Stimulated activated naive B cell treated with anti-CD40 and anti-IgM and Interleukin-4, amounts not matched to agents 10 μg/mL and 1 μg/mL and 100 μg/mL, for 72 hours (primary cell): ENCODE measurements at regions not wholly inside any gene's neighbourhood (a gene's known extent, or its start where the extent isn't known, plus 50 kb on each side); places are given as distances from the start of the nearest gene placed in this dataset.
"Not testable (repeated sequence)": the region's sequence is repeated elsewhere in the genome, so short reads cannot be mapped to it uniquely, and the experiment has no call there.

Source experiments
- ATAC-seq, 2 donors: fragments of 150-1000 bp; cut with Tn5 transposase; replicated peaks; 2 replicates each; pipeline ENCODE4 v1.10.0; 2021; ENCODE audit warnings: moderate library complexity in 1 of 2
- DNase-seq: peaks from one replicate; pipeline ENCODE4 v3.0.0; 2021
- H3K27ac Mint-ChIP-seq: one replicate; pipeline ENCODE4 v1.8.0; 2022; ENCODE audit warnings: mild to moderate bottlenecking, mixed read lengths
- H3K27me3 Mint-ChIP-seq, 2 donors: one replicate each; pipeline ENCODE4 v1.8.0; 2022; ENCODE audit warnings: mixed read lengths in 2 of 2
- H3K36me3 Mint-ChIP-seq, 2 donors: one replicate each; pipeline ENCODE4 v1.8.0; 2022; ENCODE audit warnings: mixed read lengths in 2 of 2, mild to moderate bottlenecking in 1 of 2
- H3K4me1 Mint-ChIP-seq, 2 donors: one replicate each; pipeline ENCODE4 v1.8.0; 2022; ENCODE audit warnings: mixed read lengths in 2 of 2, mild to moderate bottlenecking in 1 of 2
- H3K4me3 Mint-ChIP-seq, 2 donors: one replicate each; pipeline ENCODE4 v1.8.0; 2022; ENCODE audit warnings: mild to moderate bottlenecking in 2 of 2, mixed read lengths in 2 of 2, moderate library complexity in 1 of 2
- H3K9me3 Mint-ChIP-seq, 2 donors: one replicate each; pipeline ENCODE4 v1.8.0; 2022; ENCODE audit warnings: mixed read lengths in 2 of 2, mild to moderate bottlenecking in 1 of 2

DNA sequence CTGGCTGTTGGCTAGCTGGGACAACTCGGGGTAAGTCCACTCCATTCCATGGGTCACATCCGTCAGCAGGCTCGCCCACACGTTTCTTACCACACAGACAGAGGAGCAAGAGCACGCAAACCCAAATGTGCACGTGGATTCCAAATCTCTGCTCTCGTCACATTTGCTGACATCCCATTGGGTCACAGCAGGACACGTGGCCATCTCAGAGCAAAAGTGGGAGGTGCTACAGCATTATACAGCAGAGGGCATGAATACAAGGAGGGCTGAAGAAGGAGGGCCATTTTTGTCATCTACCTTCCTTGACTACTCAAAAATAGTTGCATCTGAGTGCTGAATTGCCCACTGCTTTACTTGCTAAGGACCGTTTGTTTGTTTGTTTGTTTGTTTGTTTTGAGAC, 84.7 kb downstream of the RBBP6 start:
- ATAC-seq (no peak), DNase-seq (no peak)
- H3K4me1 Mint-ChIP-seq = no peaks in the 10 kb centered on the region
- no peaks in the 10 kb centered on the region for H3K9me3 Mint-ChIP-seq
- H3K4me3 Mint-ChIP-seq = no peak overlapping the region
- H3K27me3 Mint-ChIP-seq = peaks cover 5 to 8% of the 10 kb centered on the region in 2 donors
- no peaks in the 10 kb centered on the region for H3K36me3 Mint-ChIP-seq
- H3K27ac Mint-ChIP-seq = no peak overlapping the region

DNA sequence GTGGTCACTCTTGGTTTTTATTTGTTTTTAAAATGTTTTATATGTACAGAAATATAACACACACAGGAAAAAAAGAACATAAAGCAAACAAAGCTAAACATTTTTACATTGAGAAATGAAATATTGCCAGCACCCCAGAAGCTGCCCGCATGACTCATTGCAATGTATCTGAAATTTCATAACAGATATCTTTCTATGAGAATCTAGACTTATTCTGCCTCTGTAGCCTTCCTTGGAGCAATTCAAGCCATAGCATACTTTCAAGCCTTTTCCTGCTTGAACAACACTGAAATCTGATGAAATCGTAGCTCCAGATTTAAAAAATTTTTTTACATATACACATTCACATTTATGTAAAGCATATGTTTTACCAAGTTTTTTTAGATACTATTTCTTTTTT, 86.9 kb downstream of the RBBP6 start:
- H3K27ac Mint-ChIP-seq = no peak overlapping the region
- H3K27me3 Mint-ChIP-seq = peaks cover 13 to 14% of the 10 kb centered on the region in 2 donors
- no peak overlapping the region for H3K4me3 Mint-ChIP-seq
- H3K4me1 Mint-ChIP-seq = no peaks in the 10 kb centered on the region
- DNase-seq (no peak), ATAC-seq (no peak)
- no peaks in the 10 kb centered on the region for H3K36me3 Mint-ChIP-seq
- H3K9me3 Mint-ChIP-seq = peaks cover 4 to 8% of the 10 kb centered on the region in 2 donors

DNA sequence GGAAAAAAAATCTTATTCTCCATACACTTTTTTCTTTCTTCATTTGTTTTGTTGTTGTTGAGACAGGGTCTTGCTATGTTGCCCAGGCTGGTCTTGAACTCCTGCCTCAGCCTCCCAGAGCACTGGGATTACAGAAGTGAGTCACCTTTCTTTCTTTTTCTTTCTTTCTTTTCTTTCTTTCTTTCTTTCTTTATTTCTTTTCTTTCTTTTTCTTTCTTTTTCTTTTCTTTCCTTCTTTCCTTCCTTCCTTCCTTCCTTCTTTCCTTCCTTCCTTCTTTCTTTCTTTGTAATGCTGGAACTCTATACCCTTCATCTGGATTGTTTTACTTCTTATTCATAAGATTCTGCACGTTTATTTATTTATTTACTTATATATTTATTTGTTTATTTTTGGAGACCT, 94.5 kb upstream of the TNRC6A start:
- ATAC-seq (no peak), DNase-seq (no peak)
- Mint-ChIP-seq H3K9me3 (peaks cover 4 to 8% of the 10 kb centered on the region in 2 donors), H3K4me3 (no peak overlapping the region), H3K27ac (no peak overlapping the region), H3K27me3 (peaks cover 30 to 49% of the 10 kb centered on the region in 2 donors), H3K36me3 (no peaks in the 10 kb centered on the region), H3K4me1 (no peaks in the 10 kb centered on the region)

DNA sequence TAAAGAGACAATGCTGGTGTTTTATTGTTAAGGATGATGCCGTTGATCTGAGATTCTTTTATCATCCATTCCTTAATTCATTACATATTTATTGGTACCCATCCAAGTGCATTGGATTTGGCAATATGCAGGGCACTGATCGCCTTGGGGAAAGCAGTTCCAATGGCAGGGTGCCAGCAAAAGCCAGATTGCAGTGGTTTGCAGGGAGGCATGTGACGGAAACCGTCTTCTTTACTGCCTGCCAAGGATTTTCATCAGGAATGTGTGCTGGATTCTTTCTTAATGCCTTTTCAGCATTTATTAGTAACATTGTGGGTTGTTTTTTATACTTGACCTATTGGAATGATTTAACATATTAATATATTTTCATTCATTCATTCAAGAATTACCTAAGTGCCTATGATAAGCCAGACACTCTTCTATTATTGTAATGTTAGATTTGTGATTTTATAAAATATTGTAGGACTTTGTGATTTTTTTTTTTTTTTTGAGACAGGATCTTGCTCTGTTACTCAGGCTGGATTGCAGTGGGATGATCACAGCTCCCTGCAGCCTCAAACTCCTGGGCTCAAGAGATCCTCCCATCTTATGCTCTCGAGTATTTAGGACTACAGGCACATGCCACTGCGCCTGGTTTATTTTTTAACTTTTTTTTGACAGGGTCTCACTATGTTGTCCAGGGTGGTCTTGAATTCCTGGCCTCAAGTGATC, 93.4 kb upstream of the TNRC6A start:
- H3K4me3 Mint-ChIP-seq = no peak overlapping the region
- H3K36me3 Mint-ChIP-seq = no peaks in the 10 kb centered on the region
- H3K9me3 Mint-ChIP-seq = no peaks in the 10 kb centered on the region
- H3K27me3 Mint-ChIP-seq = peaks cover 19 to 39% of the 10 kb centered on the region in 2 donors
- DNase-seq (no peak), ATAC-seq (no peak)
- no peak overlapping the region for H3K27ac Mint-ChIP-seq
- H3K4me1 Mint-ChIP-seq = no peaks in the 10 kb centered on the region

DNA sequence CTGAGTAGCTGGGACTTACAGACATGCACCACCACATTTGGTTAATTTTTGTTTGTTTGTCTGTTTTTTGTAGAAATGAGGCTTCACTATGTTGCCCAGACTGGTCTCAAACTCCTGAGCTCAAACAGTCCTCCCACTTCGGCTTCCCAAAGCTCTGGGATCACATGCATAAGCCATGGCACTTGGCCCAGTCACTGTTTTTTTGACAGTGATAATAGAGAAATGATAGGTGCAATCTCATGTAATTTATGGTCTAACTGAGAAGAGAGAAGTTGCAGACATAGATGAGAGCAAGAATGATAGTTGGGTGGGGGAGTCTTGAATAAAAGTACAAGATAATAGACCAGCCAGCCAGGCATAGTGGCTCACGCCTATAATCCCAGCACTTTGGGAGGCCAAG, 89.7 kb upstream of the TNRC6A start:
- no peaks in the 10 kb centered on the region for H3K9me3 Mint-ChIP-seq
- no peak for DNase-seq
- H3K4me3 Mint-ChIP-seq = no peak overlapping the region
- no peak for ATAC-seq
- no peak overlapping the region for H3K27ac Mint-ChIP-seq
- H3K4me1 Mint-ChIP-seq = no peaks in the 10 kb centered on the region
- H3K36me3 Mint-ChIP-seq = no peaks in the 10 kb centered on the region
- H3K27me3 Mint-ChIP-seq = peaks cover 17 to 31% of the 10 kb centered on the region in 2 donors

DNA sequence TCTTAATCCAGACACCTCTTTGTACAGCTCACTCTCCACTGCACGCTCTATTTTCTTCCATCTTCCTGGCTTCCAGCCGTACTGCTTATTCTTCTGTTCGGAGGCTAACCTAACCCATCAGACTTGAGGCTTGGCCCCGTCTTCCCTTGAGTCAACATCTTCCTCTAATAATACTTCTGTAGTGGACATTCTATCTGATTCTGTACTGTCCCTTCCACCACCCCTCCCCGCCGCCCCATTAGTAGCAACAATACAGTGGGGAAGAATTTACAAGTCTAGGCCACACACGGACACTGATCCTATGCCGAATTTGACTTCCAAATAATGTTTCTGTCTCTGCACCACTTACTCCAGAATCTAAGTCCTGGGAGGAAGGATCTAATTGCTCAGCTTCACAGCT, 86.0 kb upstream of the TNRC6A start:
- Mint-ChIP-seq H3K27ac (no peak overlapping the region), H3K4me1 (no peaks in the 10 kb centered on the region), H3K9me3 (no peaks in the 10 kb centered on the region), H3K27me3 (peaks cover 11 to 12% of the 10 kb centered on the region in 2 donors), H3K4me3 (no peak overlapping the region), H3K36me3 (no peaks in the 10 kb centered on the region)
- DNase-seq (no peak), ATAC-seq (no peak)

DNA sequence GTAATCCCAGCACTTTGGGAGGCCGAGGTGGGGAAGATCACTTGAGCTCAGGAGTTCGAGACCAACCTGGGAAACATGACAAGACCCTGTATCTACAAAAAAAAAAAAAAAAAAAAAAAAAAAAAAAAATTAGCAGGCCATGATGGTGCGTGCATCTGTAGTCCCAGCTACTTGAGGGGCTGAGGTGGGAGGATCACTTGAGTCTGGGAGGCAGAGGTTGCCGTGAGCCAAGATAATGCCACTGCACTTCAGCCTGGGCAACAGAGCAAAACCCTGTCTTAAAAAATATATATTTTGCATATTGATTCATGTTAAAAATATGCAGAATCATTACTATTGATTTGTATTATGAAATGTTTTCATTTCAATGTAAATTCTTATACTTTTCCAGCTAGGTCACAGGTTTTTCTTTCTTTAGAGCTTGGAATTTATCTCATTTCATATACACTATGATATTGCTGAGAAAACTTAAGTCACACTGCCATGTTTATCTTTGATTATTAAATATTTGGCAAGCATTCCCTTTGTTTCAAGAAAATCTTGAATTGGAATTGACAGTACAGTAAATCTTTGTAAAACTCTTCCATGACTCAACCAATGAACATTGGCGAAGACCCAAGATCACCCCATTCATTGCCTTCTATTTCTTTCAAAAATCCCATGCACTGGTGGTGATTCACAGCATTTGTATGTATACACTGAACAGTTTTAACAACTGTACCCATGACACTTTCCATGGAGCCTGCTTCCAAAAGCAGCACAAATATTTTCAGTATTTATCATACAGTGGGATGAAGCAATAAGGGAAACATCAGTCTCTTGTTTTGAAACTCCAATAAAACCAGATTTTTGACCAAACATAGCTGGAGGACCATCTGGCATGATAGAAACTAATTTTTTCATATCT, 83.5 kb upstream of the TNRC6A start:
- DNase-seq (no peak), ATAC-seq (no peak)
- no peaks in the 10 kb centered on the region for H3K9me3 Mint-ChIP-seq
- H3K4me1 Mint-ChIP-seq = no peaks in the 10 kb centered on the region
- no peak overlapping the region for H3K4me3 Mint-ChIP-seq
- H3K36me3 Mint-ChIP-seq = no peaks in the 10 kb centered on the region
- H3K27ac Mint-ChIP-seq = no peak overlapping the region
- H3K27me3 Mint-ChIP-seq = peaks cover 11 to 12% of the 10 kb centered on the region in 2 donors

DNA sequence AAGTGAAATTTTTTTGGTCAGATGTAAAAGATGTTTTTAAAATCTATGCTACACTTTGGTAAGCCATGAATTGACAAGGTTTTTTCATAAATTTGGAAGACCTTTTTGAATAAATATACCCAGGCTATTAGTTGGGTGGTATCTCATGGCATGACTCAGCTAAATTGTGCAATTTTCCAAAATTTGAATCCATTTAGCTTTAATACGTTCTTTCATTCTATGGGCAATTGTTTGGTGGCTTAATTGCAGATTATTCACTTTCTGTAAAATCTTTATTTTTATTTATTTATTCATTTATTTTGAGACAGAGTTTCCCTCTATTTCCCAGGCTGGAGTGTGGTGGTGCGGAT, 82.8 kb upstream of the TNRC6A start:
- H3K9me3 Mint-ChIP-seq = no peaks in the 10 kb centered on the region
- DNase-seq (no peak), ATAC-seq (no peak)
- H3K27ac Mint-ChIP-seq = no peak overlapping the region
- no peak overlapping the region for H3K4me3 Mint-ChIP-seq
- H3K36me3 Mint-ChIP-seq = no peaks in the 10 kb centered on the region
- H3K4me1 Mint-ChIP-seq = no peaks in the 10 kb centered on the region
- peaks cover 11% of the 10 kb centered on the region in 2 donors for H3K27me3 Mint-ChIP-seq

DNA sequence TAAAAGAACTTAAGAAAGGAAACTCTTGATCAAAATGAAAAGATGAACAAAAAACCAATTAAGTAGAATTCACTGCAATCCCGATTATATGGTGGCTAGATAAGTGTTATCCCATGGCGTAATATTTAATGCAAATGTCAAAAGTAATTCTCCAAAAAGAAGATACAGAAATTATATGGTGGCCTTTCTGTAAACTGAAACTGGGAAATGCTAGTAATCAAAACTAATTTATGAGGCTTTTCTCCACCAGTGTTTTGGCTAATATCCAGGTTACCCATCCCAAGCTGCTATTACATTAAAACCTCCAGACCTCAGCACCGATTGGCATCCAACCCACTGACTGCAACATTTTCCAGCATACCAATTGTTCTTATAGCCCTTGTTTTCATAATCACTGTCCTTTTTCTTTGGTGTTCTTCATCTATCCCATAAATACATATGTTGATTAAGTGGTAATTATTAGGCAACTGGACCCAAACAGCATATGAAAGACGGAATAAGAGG, 77.2 kb upstream of the TNRC6A start:
- H3K4me3 Mint-ChIP-seq = no peak overlapping the region
- no peak for ATAC-seq

DNA sequence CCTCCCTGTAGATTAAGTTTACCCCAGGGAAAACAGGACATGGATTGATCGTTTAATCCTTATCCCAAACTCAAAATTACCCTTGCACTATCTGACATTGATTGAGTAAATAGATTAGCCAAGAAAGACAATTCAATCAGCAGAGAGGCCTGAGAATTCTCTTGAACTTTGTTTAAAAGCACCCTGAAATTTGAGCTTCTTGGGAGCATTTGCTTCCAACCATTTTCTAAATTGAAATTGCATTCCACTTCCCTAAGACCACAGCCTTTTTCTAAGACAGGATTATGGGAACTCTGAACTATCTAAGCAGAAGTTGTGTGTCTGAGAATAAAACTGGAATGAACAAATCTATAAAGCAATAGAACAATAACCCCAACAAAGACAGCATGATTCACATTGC, 76.6 kb upstream of the TNRC6A start:
- Mint-ChIP-seq H3K9me3 (no peaks in the 10 kb centered on the region), H3K27me3 (peaks cover 8 to 14% of the 10 kb centered on the region in 2 donors), H3K4me1 (no peaks in the 10 kb centered on the region), H3K36me3 (no peaks in the 10 kb centered on the region), H3K27ac (no peak overlapping the region), H3K4me3 (no peak overlapping the region)
- DNase-seq (no peak), ATAC-seq (no peak)

More for the DNA sequence above, 77.2 kb upstream of the TNRC6A start:
- Mint-ChIP-seq H3K27me3 (peaks cover 8 to 14% of the 10 kb centered on the region in 2 donors), H3K36me3 (no peaks in the 10 kb centered on the region), H3K4me1 (no peaks in the 10 kb centered on the region), H3K9me3 (no peaks in the 10 kb centered on the region), H3K27ac (no peak overlapping the region)
- no peak for DNase-seq

DNA sequence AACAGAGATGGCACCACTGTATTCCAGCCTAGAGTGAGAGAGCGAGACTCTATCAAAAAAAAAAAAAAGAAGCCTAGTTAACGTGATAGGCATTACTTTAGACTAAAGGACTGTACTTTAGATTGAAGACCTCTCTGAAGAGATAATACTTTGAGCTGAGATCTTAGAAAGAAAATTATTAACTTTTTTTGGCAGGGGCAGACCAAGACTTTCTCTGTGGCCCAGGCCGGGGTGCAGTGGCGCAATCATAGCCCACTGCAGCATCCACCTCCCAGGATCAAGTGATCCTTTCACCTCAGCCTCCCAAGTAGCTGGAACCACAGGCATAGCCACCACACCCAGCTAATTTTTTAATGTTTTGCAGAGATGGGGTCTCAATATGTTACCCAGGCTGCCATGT, 75.7 kb upstream of the TNRC6A start:
- Mint-ChIP-seq H3K9me3 (no peaks in the 10 kb centered on the region), H3K4me1 (peaks cover 0 to 2% of the 10 kb centered on the region in 2 donors), H3K4me3 (no peak overlapping the region), H3K27me3 (peaks cover 5 to 14% of the 10 kb centered on the region in 2 donors), H3K36me3 (no peaks in the 10 kb centered on the region), H3K27ac (no peak overlapping the region)
- DNase-seq (no peak), ATAC-seq (no peak)

DNA sequence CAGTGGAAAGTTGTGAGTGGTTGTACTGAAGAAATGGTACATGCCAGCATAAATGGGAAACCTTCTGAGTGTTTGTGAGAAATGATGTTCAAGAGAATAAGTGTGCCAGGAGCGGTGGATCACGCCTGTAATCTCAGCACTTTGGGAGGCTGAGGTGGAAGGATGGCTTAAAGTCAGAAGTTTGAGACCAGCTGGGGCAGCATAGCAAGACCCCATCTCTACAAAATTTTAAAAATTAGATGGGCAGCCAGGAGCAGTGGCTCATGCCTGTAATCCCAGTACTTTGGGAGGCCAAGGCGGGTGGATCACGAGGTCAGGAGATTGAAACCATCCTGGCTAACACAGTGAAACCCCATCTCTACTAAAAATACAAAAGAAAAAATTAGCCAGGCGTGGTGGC, 63.5 kb upstream of the TNRC6A start:
- ATAC-seq, H3K9me3 Mint-ChIP-seq, H3K27me3 Mint-ChIP-seq, DNase-seq, H3K36me3 Mint-ChIP-seq, H3K4me3 Mint-ChIP-seq: not testable (repeated sequence)
- peak overlapping the region; percentile 77 for H3K27ac Mint-ChIP-seq
- peaks cover 42 to 74% of the 10 kb centered on the region in 2 donors for H3K4me1 Mint-ChIP-seq

DNA sequence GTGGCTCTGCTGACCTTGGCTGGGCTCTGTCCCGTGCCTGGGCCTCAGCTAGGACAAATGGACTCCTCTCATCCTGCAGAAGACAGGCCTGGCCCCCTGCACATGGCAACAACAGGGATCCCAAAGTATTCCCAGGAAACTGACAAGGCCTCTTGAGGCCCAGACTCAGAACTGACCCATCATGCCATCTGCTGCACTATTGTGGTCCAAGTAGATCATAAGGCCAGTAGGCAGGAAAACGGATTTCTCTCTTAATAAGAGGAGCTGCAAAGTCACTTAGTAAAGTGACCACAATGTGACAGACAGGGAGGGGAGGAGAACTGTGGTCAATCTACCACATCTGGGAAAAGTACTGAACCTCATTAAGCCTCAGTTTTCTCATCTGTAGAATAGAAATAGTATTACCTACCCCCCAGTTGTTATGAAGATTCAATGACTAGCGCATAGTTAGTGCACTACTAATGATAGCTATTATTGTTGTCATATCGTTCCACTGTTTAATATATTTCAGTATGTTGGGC, 62.1 kb upstream of the TNRC6A start:
- DNase-seq (no peak), ATAC-seq (no peak)
- Mint-ChIP-seq H3K9me3 (no peaks in the 10 kb centered on the region), H3K36me3 (peaks cover 0 to 1% of the 10 kb centered on the region in 2 donors), H3K27me3 (peaks cover 9 to 11% of the 10 kb centered on the region in 2 donors), H3K4me3 (no peak overlapping the region), H3K27ac (no peak overlapping the region), H3K4me1 (peaks cover 42 to 68% of the 10 kb centered on the region in 2 donors)

DNA sequence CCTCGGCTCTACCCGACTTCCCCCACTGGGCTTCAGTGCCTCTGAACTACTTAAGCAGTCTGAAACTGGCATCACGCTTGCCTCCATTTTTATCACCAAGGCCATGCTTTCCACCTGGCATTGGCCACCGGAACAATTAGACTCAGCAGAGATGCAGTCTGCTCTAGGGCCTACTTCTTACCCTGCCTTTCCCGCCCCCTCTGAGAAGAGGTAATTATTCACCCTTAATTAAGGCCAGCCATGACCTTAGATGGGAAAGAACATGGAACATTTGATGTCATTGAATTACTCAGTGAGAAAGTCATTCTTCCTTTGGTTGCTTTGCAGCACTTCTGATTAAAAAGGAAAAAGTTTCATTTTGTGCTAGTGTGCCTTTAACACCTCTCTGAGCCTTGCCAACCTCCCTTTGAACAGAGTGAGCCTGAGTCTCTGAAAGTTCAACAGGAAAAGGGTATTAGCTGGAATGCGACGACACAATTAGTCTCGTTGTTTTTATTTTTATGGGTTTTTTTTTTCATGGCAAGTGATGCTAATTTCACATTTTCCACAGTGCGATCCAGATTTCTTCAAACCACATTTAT, 60.9 kb upstream of the TNRC6A start:
- ATAC-seq = peak; percentile 78 to 79
- peaks cover 9 to 11% of the 10 kb centered on the region in 2 donors for H3K27me3 Mint-ChIP-seq
- peak; percentile 50 for DNase-seq
- peak overlapping the region; percentile 17 to 26 for H3K4me3 Mint-ChIP-seq
- peaks cover 30 to 55% of the 10 kb centered on the region in 2 donors for H3K4me1 Mint-ChIP-seq
- peak overlapping the region; percentile 87 for H3K27ac Mint-ChIP-seq
- peaks cover 0 to 1% of the 10 kb centered on the region in 2 donors for H3K36me3 Mint-ChIP-seq
- H3K9me3 Mint-ChIP-seq = no peaks in the 10 kb centered on the region
